Lower lobe of right lung (tissue), 2 donors: ENCODE measurements at regions not wholly inside any gene's neighbourhood (a gene's known extent, or its start where the extent isn't known, plus 50 kb on each side); places are given as distances from the start of the nearest gene placed in this dataset.

ENCODE experiments used
- ATAC-seq, 2 donors: fragments of 200-7000 bp; cut with Tn5 transposase; one replicate each; pipeline ENCODE4 v1.9.1; 2020 to 2022; ENCODE audit warnings: mild to moderate bottlenecking in 2 of 2, moderate library complexity in 2 of 2
- DNase-seq: peaks from one replicate; pipeline ENCODE4 v3.0.0-alpha.2; 2020
- H3K27ac ChIP-seq: fragments of 200-600 bp; one replicate; pipeline ENCODE4 v1.8.0; 2022
- H3K27me3 ChIP-seq: fragments of 200-600 bp; one replicate; pipeline ENCODE4 v1.8.0; 2022; ENCODE audit warnings: low read depth
- H3K36me3 ChIP-seq: fragments of 200-600 bp; one replicate; pipeline ENCODE4 v1.8.0; 2022; ENCODE audit warnings: mild to moderate bottlenecking
- H3K4me1 ChIP-seq: fragments of 200-600 bp; one replicate; pipeline ENCODE4 v1.8.0; 2022
- H3K4me3 ChIP-seq: fragments of 200-600 bp; one replicate; pipeline ENCODE4 v1.8.0; 2022; ENCODE audit warnings: mild to moderate bottlenecking
- H3K9me3 ChIP-seq: fragments of 200-600 bp; one replicate; pipeline ENCODE4 v1.8.0; 2022
- intact Hi-C: fragments of 100-400 bp; cut with DNase I; formaldehyde crosslinking; loops from one replicate; pipeline ENCODE4 v1.11.0; 2022
- TF ChIP-seq, protein P1 (sequence below): fragments of 200-600 bp; IDR thresholded peaks from one replicate; pipeline ENCODE4 v1.8.0; 2022; ENCODE audit warnings: antibody characterized with exemption, mild to moderate bottlenecking
- donor health status: DM: no; HTN: yes; CAD: no; lungs with severe emphysema.

DNA sequence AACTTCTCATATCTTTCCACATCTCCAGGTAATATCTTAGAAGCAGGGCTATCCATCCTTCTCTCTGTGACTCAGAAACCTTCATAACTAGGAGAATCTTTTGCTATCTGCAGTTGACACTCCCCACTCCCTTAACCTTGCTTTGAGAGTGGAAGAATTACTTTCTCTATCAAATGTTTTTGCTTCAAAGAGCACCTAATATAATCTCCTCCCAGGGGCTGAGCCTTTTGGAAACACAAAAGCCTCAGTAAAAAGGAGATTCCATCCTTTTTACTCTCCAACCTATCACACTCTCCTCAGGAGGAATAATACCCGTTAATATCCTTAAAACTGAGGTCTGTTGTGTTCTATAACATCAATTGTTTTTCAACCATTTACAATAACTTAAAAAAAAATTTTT lies 94.9 kb upstream of the DNAJC10 start:
- TF ChIP-seq, protein P1, sequence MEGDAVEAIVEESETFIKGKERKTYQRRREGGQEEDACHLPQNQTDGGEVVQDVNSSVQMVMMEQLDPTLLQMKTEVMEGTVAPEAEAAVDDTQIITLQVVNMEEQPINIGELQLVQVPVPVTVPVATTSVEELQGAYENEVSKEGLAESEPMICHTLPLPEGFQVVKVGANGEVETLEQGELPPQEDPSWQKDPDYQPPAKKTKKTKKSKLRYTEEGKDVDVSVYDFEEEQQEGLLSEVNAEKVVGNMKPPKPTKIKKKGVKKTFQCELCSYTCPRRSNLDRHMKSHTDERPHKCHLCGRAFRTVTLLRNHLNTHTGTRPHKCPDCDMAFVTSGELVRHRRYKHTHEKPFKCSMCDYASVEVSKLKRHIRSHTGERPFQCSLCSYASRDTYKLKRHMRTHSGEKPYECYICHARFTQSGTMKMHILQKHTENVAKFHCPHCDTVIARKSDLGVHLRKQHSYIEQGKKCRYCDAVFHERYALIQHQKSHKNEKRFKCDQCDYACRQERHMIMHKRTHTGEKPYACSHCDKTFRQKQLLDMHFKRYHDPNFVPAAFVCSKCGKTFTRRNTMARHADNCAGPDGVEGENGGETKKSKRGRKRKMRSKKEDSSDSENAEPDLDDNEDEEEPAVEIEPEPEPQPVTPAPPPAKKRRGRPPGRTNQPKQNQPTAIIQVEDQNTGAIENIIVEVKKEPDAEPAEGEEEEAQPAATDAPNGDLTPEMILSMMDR: no peak
- Histone ChIP-seq H3K9me3 (no peaks in the 10 kb centered on the region), H3K36me3 (no peaks in the 10 kb centered on the region), H3K27me3 (no peaks in the 10 kb centered on the region), H3K4me3 (no peak overlapping the region), H3K4me1 (no peaks in the 10 kb centered on the region), H3K27ac (no peak overlapping the region)
- ATAC-seq (no peak), DNase-seq (no peak)
- intact Hi-C loops: no loop called here

DNA sequence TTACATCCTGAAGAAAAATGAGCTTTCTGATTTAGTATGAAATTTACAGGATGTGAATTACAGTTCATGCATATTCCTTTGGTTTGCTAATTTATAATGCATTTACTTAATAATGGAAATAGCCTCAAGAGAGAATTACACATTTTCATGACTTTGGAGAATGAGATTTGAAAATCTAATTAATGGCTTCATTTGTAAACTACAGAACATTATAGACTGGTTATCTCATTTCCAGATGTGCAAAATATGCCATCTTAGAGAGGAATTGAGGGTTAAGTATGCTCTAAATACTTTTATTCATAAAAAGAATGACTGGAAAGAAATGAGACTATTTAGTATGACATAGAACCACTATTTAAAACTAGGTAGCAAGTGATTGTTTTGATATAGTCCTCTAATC lies 94.2 kb upstream of the DNAJC10 start:
- Histone ChIP-seq H3K27me3 (no peaks in the 10 kb centered on the region), H3K36me3 (no peaks in the 10 kb centered on the region), H3K4me1 (no peaks in the 10 kb centered on the region), H3K4me3 (no peak overlapping the region), H3K9me3 (no peaks in the 10 kb centered on the region), H3K27ac (no peak overlapping the region)
- ATAC-seq: no peak
- TF ChIP-seq, protein P1: no peak
- no peak for DNase-seq
- intact Hi-C loops: no loop called here

DNA sequence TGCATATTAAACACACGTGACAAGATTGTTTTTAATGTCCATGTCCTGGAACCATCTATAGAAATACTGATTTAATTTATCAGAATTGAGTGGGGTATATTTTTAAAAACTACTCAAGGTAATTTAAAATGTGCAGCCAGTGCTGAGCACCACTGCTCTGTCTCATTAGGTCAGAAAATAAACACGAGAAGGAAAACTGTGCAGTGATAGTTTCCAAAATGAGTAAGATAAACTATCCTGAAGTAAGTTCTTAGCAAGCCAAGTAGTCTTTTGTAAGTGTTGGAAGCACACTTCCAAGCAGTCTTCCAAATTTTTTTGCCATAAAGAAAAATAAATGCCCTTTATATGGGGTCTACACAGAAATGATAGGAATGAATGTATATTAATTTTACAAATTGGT lies 93.8 kb upstream of the DNAJC10 start:
- Histone ChIP-seq H3K36me3 (no peaks in the 10 kb centered on the region), H3K27me3 (no peaks in the 10 kb centered on the region), H3K4me1 (no peaks in the 10 kb centered on the region), H3K27ac (no peak overlapping the region), H3K9me3 (no peaks in the 10 kb centered on the region), H3K4me3 (no peak overlapping the region)
- intact Hi-C loops: no loop called here
- DNase-seq: no peak
- TF ChIP-seq, protein P1: no peak
- no peak for ATAC-seq

DNA sequence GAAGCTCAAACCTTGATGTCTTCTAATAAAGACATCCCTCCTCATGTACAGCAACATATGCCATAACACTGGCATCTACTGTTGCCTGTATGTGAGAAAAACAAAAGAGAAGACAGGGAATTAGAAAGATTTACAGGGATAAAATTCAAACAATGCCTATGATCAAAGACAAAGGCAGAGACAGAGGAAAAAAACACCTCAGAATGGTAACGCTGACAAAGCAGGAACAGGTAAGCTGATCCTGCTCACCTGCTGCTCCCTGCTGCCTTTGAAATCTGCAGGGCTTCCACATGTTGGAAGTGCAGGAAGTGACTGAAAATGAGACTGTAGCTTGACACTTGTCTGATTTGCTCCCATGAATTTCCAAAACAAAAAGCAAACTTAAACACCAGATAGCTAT lies 90.2 kb upstream of the DNAJC10 start:
- intact Hi-C loops: no loop called here
- no peaks in the 10 kb centered on the region for H3K36me3 ChIP-seq
- ATAC-seq: no peak
- H3K4me1 ChIP-seq: no peaks in the 10 kb centered on the region
- H3K27me3 ChIP-seq: no peaks in the 10 kb centered on the region
- H3K9me3 ChIP-seq: no peaks in the 10 kb centered on the region
- no peak for DNase-seq
- H3K4me3 ChIP-seq: no peak overlapping the region
- H3K27ac ChIP-seq: no peak overlapping the region
- TF ChIP-seq, protein P1: no peak

DNA sequence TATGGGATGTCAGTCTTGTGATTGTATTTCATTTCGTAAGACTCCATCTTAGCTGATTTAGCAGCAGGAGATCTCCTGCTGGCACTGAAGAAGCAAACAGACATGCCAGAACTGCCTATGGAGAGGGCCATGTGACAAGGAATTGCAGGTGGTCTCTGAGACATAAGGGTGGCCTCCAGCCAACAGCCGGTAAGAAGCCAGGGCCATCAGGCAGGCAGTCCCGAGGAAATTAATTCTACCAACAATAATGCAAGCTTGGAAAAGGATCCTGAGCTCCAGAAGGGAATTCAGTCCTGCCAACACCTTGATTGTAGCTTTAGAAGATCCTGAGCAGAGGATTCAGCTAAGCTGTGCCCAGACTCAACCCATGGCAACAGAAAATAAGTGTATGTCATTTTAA lies 87.1 kb upstream of the DNAJC10 start:
- no peak for ATAC-seq
- Histone ChIP-seq H3K4me3 (no peak overlapping the region), H3K9me3 (no peaks in the 10 kb centered on the region), H3K27me3 (no peaks in the 10 kb centered on the region), H3K4me1 (no peaks in the 10 kb centered on the region), H3K36me3 (no peaks in the 10 kb centered on the region), H3K27ac (no peak overlapping the region)
- TF ChIP-seq, protein P1: no peak
- DNase-seq: no peak
- intact Hi-C loops: no loop called here

DNA sequence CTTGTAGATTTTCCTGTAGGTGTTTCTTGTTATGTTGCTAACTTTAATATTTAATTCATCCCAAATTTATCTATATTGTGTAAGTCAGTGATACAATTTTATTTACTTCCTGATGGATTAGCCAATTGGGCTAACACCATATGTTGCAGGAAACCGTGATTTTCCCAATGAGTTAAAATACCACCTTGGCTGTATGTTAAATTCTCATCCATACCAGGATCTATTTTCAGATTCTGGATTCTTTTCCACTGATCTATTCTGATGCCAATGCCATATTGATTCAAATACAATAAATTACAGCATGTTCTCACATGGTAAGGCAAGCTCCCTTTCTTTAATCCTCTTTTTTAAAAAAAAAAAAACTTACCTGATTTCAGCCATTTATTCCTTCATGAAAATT lies 85.8 kb upstream of the DNAJC10 start:
- TF ChIP-seq, protein P1: no peak
- H3K4me1 ChIP-seq: no peaks in the 10 kb centered on the region
- DNase-seq (no peak), ATAC-seq (no peak)
- H3K9me3 ChIP-seq: no peaks in the 10 kb centered on the region
- intact Hi-C loops: no loop called here
- no peak overlapping the region for H3K27ac ChIP-seq
- no peak overlapping the region for H3K4me3 ChIP-seq
- no peaks in the 10 kb centered on the region for H3K27me3 ChIP-seq
- no peaks in the 10 kb centered on the region for H3K36me3 ChIP-seq
